Upper lobe of right lung (tissue), 1 donor: ENCODE measurements at regions not wholly inside any gene's neighbourhood (a gene's known extent, or its start where the extent isn't known, plus 50 kb on each side); places are given as distances from the start of the nearest gene placed in this dataset.

Source experiments
- ATAC-seq: fragments of 200-7000 bp; cut with Tn5 transposase; one replicate; pipeline ENCODE4 v1.9.1; 2020; ENCODE audit warnings: mild to moderate bottlenecking, moderate library complexity
- DNase-seq: peaks from one replicate; pipeline ENCODE4 v3.0.0-alpha.2; 2020
- H3K27ac ChIP-seq: fragments of 200-600 bp; one replicate; pipeline ENCODE4 v1.8.0; 2022
- H3K27me3 ChIP-seq: fragments of 200-600 bp; one replicate; pipeline ENCODE4 v1.8.0; 2022; ENCODE audit warnings: mild to moderate bottlenecking
- H3K36me3 ChIP-seq: fragments of 200-600 bp; one replicate; pipeline ENCODE4 v1.8.0; 2022
- H3K4me1 ChIP-seq: fragments of 200-600 bp; one replicate; pipeline ENCODE4 v1.8.0; 2022
- H3K4me3 ChIP-seq: fragments of 200-600 bp; one replicate; pipeline ENCODE4 v1.8.0; 2022; ENCODE audit warnings: mild to moderate bottlenecking
- H3K9me3 ChIP-seq: fragments of 200-600 bp; one replicate; pipeline ENCODE4 v1.8.0; 2022
- intact Hi-C: fragments of 100-400 bp; cut with DNase I; formaldehyde crosslinking; loops from one replicate; pipeline ENCODE4 v1.11.0; 2022
- TF ChIP-seq, protein P1 (sequence below): fragments of 200-600 bp; IDR thresholded peaks from one replicate; pipeline ENCODE4 v1.8.0; 2022; ENCODE audit warnings: antibody characterized with exemption
- donor health status: DM: no; HTN: yes; CAD: no; lungs with severe emphysema.

DNA sequence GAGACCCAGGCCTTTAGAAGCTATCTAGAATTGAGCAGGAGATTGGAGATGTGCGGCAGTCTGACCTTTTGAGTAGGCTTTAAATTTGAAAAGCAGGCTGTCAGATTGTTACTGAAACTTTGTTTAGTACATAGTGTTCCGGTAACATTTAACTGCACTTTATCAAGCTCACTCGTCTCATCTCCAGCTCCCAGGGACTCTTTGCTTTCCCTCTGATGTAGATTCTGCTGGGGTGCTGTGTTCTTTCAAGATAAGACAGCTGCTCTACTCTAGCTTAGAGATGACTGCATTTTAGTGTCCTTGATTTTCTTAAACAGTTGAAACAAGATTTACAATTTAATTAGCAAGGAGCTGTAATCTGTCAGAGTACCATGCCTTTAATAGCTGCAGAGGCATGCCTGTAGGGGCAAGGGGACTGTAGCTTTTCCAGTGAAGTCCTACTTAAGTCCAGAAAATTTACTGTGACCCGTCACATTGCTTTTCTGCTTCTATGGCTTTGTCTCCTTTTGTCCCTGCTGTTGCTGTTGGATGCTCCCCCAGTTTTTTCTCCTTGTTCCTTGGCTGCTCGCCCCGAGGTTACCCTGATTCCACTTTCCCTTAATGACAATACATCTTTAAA lies 56.4 kb upstream of the MTPN start:
- no peak for DNase-seq
- H3K27me3 ChIP-seq, result no peaks in the 10 kb centered on the region
- no peaks in the 10 kb centered on the region for H3K9me3 ChIP-seq
- H3K27ac ChIP-seq, result no peak overlapping the region
- no peak for ATAC-seq
- no peak overlapping the region for H3K4me3 ChIP-seq
- TF ChIP-seq, protein P1, sequence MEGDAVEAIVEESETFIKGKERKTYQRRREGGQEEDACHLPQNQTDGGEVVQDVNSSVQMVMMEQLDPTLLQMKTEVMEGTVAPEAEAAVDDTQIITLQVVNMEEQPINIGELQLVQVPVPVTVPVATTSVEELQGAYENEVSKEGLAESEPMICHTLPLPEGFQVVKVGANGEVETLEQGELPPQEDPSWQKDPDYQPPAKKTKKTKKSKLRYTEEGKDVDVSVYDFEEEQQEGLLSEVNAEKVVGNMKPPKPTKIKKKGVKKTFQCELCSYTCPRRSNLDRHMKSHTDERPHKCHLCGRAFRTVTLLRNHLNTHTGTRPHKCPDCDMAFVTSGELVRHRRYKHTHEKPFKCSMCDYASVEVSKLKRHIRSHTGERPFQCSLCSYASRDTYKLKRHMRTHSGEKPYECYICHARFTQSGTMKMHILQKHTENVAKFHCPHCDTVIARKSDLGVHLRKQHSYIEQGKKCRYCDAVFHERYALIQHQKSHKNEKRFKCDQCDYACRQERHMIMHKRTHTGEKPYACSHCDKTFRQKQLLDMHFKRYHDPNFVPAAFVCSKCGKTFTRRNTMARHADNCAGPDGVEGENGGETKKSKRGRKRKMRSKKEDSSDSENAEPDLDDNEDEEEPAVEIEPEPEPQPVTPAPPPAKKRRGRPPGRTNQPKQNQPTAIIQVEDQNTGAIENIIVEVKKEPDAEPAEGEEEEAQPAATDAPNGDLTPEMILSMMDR, result no peak
- no peaks in the 10 kb centered on the region for H3K4me1 ChIP-seq
- no peaks in the 10 kb centered on the region for H3K36me3 ChIP-seq
- intact Hi-C loops, result no loop called here

DNA sequence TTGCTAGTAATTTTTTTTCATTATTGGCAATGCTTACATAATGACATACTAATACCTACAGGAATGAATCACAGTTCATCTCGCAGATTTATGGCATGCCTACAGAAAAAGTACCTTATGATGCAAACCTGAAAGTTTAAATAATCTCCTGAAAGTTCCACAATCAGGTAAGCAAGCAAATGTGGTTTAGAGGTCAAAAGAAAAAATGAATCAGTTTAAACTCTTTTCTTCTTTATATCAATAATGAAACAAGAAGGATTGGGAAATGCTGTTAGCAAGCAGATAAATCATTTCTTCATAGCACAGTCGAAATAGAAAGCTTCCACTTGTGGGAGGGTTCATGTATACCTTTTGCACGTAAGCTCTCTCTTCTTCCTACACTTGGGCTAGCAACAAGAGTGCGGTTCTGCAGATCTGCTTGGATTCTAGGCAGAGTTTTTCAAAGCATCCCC lies 53.7 kb upstream of the MTPN start:
- no peak for ATAC-seq
- intact Hi-C loops, result no loop called here

DNA sequence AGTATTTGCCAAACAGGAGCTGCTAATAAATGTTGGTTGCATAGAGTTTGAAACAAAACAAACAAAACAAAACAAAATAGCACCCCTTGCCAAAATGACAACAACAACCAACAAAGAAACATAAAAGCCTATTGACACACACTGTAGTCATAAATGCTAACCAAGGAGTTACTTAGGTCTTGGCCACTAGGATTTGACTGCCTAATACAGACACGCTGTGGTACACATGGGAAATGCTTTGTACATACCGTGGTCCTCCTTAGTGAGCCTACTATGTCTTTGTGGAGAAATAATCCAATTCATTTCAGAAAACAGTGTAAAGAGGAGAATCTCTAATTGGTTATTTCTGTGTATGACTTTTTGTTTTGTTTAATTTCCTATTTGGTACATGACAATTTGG lies 53.2 kb upstream of the MTPN start:
- Histone ChIP-seq H3K9me3 (no peaks in the 10 kb centered on the region), H3K4me3 (no peak overlapping the region), H3K4me1 (no peaks in the 10 kb centered on the region), H3K27me3 (no peaks in the 10 kb centered on the region), H3K36me3 (no peaks in the 10 kb centered on the region), H3K27ac (no peak overlapping the region)
- DNase-seq, result no peak
- no peak for ATAC-seq
- intact Hi-C loops, result no loop called here
- TF ChIP-seq, protein P1, result no peak

More for the DNA sequence above, 53.7 kb upstream of the MTPN start:
- no peaks in the 10 kb centered on the region for H3K9me3 ChIP-seq
- no peaks in the 10 kb centered on the region for H3K4me1 ChIP-seq
- no peak overlapping the region for H3K4me3 ChIP-seq
- no peak overlapping the region for H3K27ac ChIP-seq
- TF ChIP-seq, protein P1, result no peak
- H3K36me3 ChIP-seq, result no peaks in the 10 kb centered on the region
- H3K27me3 ChIP-seq, result no peaks in the 10 kb centered on the region
- no peak for DNase-seq

DNA sequence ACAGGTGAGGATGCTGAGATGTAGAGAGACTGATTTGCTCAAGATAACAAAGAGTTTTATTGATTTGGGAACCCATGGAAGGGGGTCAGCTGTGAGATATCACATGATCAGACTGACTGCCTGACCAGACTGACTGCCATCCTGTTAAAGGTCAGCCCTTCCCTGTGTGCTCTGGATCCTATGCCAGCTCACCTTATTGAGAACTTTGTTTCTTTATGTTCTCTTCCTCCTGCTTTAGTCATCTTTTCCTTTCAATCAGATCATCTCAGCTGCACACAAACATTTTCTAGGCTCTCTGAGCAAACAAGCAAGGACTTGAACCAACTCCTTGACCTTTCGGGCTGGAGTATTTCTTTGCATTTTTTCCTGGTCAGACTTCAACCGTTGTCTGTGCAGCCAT lies 50.0 kb upstream of the MTPN start:
- Histone ChIP-seq H3K27ac (no peak overlapping the region), H3K27me3 (no peaks in the 10 kb centered on the region), H3K4me1 (no peaks in the 10 kb centered on the region), H3K36me3 (no peaks in the 10 kb centered on the region), H3K9me3 (no peaks in the 10 kb centered on the region), H3K4me3 (no peak overlapping the region)
- TF ChIP-seq, protein P1, result no peak
- DNase-seq (no peak), ATAC-seq (no peak)
- intact Hi-C loops, result no loop called here
